HepG2 (cell line): ENCODE measurements at regions not wholly inside any gene's neighbourhood (a gene's known extent, or its start where the extent isn't known, plus 50 kb on each side); places are given as distances from the start of the nearest gene placed in this dataset.

Experiments
- CBFB ChIP-seq: sonication (generic); formaldehyde crosslinking; IDR thresholded peaks from 2 replicates; pipeline ENCODE4 v1.4.0; 2020; ENCODE audit warnings: missing genetic modification reagents
- SETDB1 ChIP-seq: sonication (generic); formaldehyde crosslinking; IDR thresholded peaks from 2 replicates; pipeline ENCODE4 v1.5.1; 2020; ENCODE audit warnings: missing genetic modification reagents, mild to moderate bottlenecking, borderline replicate concordance
- THYN1 ChIP-seq: sonication (generic); formaldehyde crosslinking; IDR thresholded peaks from 2 replicates; pipeline ENCODE4 v1.8.1; 2023; ENCODE audit warnings: low read depth, mild to moderate bottlenecking, moderate library complexity, missing genetic modification reagents, borderline replicate concordance
- TF ChIP-seq, protein P1 (sequence below): sonication (generic); formaldehyde crosslinking; IDR thresholded peaks from 2 replicates; pipeline ENCODE4 v1.4.0; 2020; ENCODE audit warnings: missing genetic modification reagents, borderline replicate concordance

DNA sequence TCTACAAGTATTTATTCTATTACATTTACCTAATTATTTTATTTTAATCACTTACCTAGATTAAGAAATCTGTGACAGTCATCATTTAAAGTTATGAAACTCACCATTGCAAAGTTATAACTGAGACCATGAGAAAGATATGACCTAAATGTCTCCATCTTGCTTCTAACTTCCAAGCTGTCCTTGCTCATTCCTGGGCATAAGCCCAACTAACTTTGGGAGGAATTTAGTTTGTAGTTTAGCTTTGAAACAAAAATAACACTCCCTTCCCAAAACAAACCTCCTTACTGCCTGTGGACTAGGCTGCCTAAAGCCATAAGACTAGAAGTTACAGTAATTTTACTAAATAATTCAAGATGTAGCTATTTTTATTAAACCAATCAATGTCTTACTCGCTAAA lies 195.6 kb upstream of the RAI14 start:
- TF ChIP-seq, protein P1, sequence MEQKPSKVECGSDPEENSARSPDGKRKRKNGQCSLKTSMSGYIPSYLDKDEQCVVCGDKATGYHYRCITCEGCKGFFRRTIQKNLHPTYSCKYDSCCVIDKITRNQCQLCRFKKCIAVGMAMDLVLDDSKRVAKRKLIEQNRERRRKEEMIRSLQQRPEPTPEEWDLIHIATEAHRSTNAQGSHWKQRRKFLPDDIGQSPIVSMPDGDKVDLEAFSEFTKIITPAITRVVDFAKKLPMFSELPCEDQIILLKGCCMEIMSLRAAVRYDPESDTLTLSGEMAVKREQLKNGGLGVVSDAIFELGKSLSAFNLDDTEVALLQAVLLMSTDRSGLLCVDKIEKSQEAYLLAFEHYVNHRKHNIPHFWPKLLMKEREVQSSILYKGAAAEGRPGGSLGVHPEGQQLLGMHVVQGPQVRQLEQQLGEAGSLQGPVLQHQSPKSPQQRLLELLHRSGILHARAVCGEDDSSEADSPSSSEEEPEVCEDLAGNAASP (CRISPR knock-in tag), result no peak
- no peak for TF ChIP-seq SETDB1 (CRISPR knock-in tag)
- TF ChIP-seq CBFB (CRISPR knock-in tag), result no peak
- no peak for TF ChIP-seq THYN1 (CRISPR knock-in tag)
